ENCODE measurements at regions not wholly inside any gene's neighbourhood (a gene's known extent, or its start where the extent isn't known, plus 50 kb on each side); places are given as distances from the start of the nearest gene placed in this dataset.

DNA sequence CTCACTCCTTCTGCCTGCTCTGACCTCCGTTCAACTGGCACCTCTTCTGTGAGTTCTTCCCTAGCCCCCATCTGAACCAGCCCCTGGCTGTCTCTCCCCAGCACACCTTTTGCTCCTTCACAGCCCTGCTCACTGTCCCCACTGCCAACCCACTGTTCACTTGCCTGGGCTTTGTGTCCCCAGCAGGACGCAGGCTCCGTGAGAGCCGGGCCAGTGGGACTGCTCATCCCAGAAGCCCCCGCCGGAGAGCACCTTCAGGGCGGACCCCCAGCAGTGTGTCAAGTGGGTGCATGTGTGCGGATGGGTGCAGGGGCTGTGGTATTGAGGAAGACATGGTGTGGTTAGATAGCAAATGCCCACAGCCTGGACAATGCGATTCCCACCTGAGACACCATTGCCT is 148.4 kb upstream of the RNF32 start:
- no peak overlapping the region for H2BK5ac ChIP-seq (ENCODE audit: low read depth, low read length, poor library complexity, severe bottlenecking)
- no peak overlapping the region for H3K9ac ChIP-seq (ENCODE audit: low read depth, low read length)
- H3K23ac ChIP-seq (ENCODE audit: low read depth, low read length): no peak overlapping the region
- no peaks in the 10 kb centered on the region for H3K79me1 ChIP-seq (ENCODE audit: low read depth in 1 of 2, low read length in 2 of 2)
- H4K91ac ChIP-seq (ENCODE audit: insufficient read depth, low read depth, low read length): no peak overlapping the region
- H2AK5ac ChIP-seq (ENCODE audit: low read depth, low read length): no peak overlapping the region; the same call in 1 of the 2 replicates
- H3K9me3 ChIP-seq (ENCODE audit: control insufficient read depth, insufficient read depth, low read length): peaks cover under 1% of the 10 kb centered on the region; the same call in 1 of the 2 replicates
- no peak overlapping the region for H3K56ac ChIP-seq (ENCODE audit: extremely low read depth, insufficient read depth, low read length)
- DNase-seq: no peak
- no peak for ATAC-seq (ENCODE audit: low read depth)
- CTCF ChIA-PET: no interaction called here
- H3K4me3 ChIP-seq (ENCODE audit: insufficient read depth, low read depth, low read length): no peak overlapping the region
- dilution Hi-C loops (cut with HindIII; ENCODE audit: low sequenced_read_pairs, unreplicated experiment): no loop called here
- no peak overlapping the region for H3K14ac ChIP-seq (replicated peaks; ENCODE audit: low read depth, low read length)
- H2BK20ac ChIP-seq (ENCODE audit: low read depth, low read length): no peak overlapping the region
- H3K27me3 ChIP-seq (ENCODE audit: control insufficient read depth, insufficient read depth, low read length): no peaks in the 10 kb centered on the region
- POLR2A ChIA-PET (ENCODE audit: unreplicated experiment): no interaction called here
- H3K9me1 ChIP-seq (ENCODE audit: insufficient read depth, low read length): no peaks in the 10 kb centered on the region
- H2BK15ac ChIP-seq (ENCODE audit: low read depth, low read length): no peak overlapping the region
- H3K4me2 ChIP-seq (ENCODE audit: low read depth, low read length): no peak overlapping the region
- H3K4me1 ChIP-seq (ENCODE audit: control insufficient read depth, insufficient read depth, low read length): peaks cover 2% of the 10 kb centered on the region
- no peak overlapping the region for H3K4ac ChIP-seq (ENCODE audit: low read depth, low read length)
- WGBS, 2 experiments (ENCODE audit: extremely low coverage in 2 of 2, insufficient read length in 1 of 2): no CpG with 5 or more reads among the region's 9 CpGs
- no peak overlapping the region for H4K8ac ChIP-seq (ENCODE audit: low read depth in 2 of 2, low read length in 2 of 2)
- in situ Hi-C loops (cut with MboI; ENCODE audit: low sequenced_read_pairs): no loop called here
- intact Hi-C loops (cut with micrococcal nuclease): no loop called here
- no peak overlapping the region; the same call in 1 of the 2 replicates for H2BK120ac ChIP-seq (ENCODE audit: low read depth, low read length)
- no peak overlapping the region for H3K27ac ChIP-seq (ENCODE audit: insufficient read depth, low read length)
- TF ChIP-seq NFE2L2 (IDR thresholded peaks at IDR 0.05; ENCODE audit: low read depth, low read length): no peak
- TF ChIP-seq RAD21 (IDR thresholded peaks at IDR 0.05; ENCODE audit: low read length): no peak
- no peak for TF ChIP-seq MXI1 (IDR thresholded peaks at IDR 0.05; ENCODE audit: borderline replicate concordance, low read depth, low read length)
- TF ChIP-seq MAFK (IDR thresholded peaks at IDR 0.05; ENCODE audit: low read depth, low read length): no peak
- TF ChIP-seq CEBPB (IDR thresholded peaks at IDR 0.05; ENCODE audit: low read depth, low read length): no peak
- no peak for TF ChIP-seq MAZ (IDR thresholded peaks at IDR 0.05; ENCODE audit: borderline replicate concordance, low read depth, low read length)
- no peak for TF ChIP-seq BHLHE40 (IDR thresholded peaks at IDR 0.05; ENCODE audit: low read depth, low read length)
- TF ChIP-seq, protein P1, sequence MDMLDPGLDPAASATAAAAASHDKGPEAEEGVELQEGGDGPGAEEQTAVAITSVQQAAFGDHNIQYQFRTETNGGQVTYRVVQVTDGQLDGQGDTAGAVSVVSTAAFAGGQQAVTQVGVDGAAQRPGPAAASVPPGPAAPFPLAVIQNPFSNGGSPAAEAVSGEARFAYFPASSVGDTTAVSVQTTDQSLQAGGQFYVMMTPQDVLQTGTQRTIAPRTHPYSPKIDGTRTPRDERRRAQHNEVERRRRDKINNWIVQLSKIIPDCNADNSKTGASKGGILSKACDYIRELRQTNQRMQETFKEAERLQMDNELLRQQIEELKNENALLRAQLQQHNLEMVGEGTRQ (IDR thresholded peaks at IDR 0.05; ENCODE audit: low read depth, low read length): no peak
- TF ChIP-seq, protein P2, sequence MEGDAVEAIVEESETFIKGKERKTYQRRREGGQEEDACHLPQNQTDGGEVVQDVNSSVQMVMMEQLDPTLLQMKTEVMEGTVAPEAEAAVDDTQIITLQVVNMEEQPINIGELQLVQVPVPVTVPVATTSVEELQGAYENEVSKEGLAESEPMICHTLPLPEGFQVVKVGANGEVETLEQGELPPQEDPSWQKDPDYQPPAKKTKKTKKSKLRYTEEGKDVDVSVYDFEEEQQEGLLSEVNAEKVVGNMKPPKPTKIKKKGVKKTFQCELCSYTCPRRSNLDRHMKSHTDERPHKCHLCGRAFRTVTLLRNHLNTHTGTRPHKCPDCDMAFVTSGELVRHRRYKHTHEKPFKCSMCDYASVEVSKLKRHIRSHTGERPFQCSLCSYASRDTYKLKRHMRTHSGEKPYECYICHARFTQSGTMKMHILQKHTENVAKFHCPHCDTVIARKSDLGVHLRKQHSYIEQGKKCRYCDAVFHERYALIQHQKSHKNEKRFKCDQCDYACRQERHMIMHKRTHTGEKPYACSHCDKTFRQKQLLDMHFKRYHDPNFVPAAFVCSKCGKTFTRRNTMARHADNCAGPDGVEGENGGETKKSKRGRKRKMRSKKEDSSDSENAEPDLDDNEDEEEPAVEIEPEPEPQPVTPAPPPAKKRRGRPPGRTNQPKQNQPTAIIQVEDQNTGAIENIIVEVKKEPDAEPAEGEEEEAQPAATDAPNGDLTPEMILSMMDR (conservative IDR thresholded peaks at IDR 0.05; ENCODE audit: low read depth, low read length): no peak
- no peak for TF ChIP-seq FOS (IDR thresholded peaks at IDR 0.05; ENCODE audit: low read depth, low read length)
- TF ChIP-seq RCOR1 (IDR thresholded peaks at IDR 0.05; ENCODE audit: insufficient replicate concordance, low read length): no peak
- no peak for TF ChIP-seq ELK1 (IDR thresholded peaks at IDR 0.05; ENCODE audit: borderline replicate concordance, low read depth, low read length)
- no peak for TF ChIP-seq SMC3 (IDR thresholded peaks at IDR 0.05; ENCODE audit: low read depth, low read length)
- TF ChIP-seq RFX5 (IDR thresholded peaks at IDR 0.05; ENCODE audit: low read depth, low read length): no peak
- TF ChIP-seq CHD1 (IDR thresholded peaks at IDR 0.05; ENCODE audit: low read depth, low read length): no peak
- no peak for TF ChIP-seq POLR2A (IDR thresholded peaks at IDR 0.05; ENCODE audit: low read depth, low read length)
- no peak overlapping the region for H3K18ac ChIP-seq (ENCODE audit: low read depth, low read length)
- H2AK9ac ChIP-seq (replicated peaks; ENCODE audit: low read depth, low read length, poor library complexity): peak overlapping the region; percentile 51
- peak overlapping the region; percentile 23 for H2AFZ ChIP-seq (replicated peaks; ENCODE audit: low read length, poor library complexity)
- no peaks in the 10 kb centered on the region for H4K20me1 ChIP-seq (ENCODE audit: insufficient read depth, low read length)
- BruUV-seq (replicated peaks): no TSS peak
- no peak overlapping the region for H4K5ac ChIP-seq (ENCODE audit: low read depth, low read length)
- H3K36me3 ChIP-seq (ENCODE audit: control insufficient read depth, insufficient read depth, low read length): no peaks in the 10 kb centered on the region
